ENCODE measurements at regions not wholly inside any gene's neighbourhood (a gene's known extent, or its start where the extent isn't known, plus 50 kb on each side); places are given as distances from the start of the nearest gene placed in this dataset.

- no peaks in the 10 kb centered on the region for H3K9me3 ChIP-seq (ENCODE audit: control insufficient read depth, insufficient read depth, low read depth, low read length)
- no peak overlapping the region for H3K4me3 ChIP-seq (ENCODE audit: low read depth, low read length)
- no peak for TF ChIP-seq ZFP41 (tag by site-specific recombination; IDR thresholded peaks at IDR 0.05; ENCODE audit: borderline replicate concordance)
- no peak for TF ChIP-seq WT1 (tag by site-specific recombination; IDR thresholded peaks at IDR 0.05)
- TF ChIP-seq ZNF148 (tag by site-specific recombination; IDR thresholded peaks at IDR 0.05; ENCODE audit: borderline replicate concordance): no peak
- no peak for TF ChIP-seq ZNF274 (IDR thresholded peaks at IDR 0.05; ENCODE audit: low read length)
- no peak for TF ChIP-seq ZNF274 (tag by site-specific recombination; IDR thresholded peaks at IDR 0.05; ENCODE audit: borderline replicate concordance)
- TF ChIP-seq ZNF37A (tag by site-specific recombination; IDR thresholded peaks at IDR 0.05): no peak
- no peak for TF ChIP-seq ZNF548 (tag by site-specific recombination; IDR thresholded peaks at IDR 0.05)
- no peak for TF ChIP-seq ZNF16 (tag by site-specific recombination; IDR thresholded peaks at IDR 0.05; ENCODE audit: low read depth)
- ChIA-PET CTCF (no interaction called here), POLR2A (no interaction called here)
- no peak overlapping the region for H3K27ac ChIP-seq (ENCODE audit: extremely low read depth, low read depth, low read length)
- no peaks in the 10 kb centered on the region for H3K4me1 ChIP-seq (ENCODE audit: control insufficient read depth, insufficient read depth, low read length)
- H3K36me3 ChIP-seq (ENCODE audit: control insufficient read depth in 2 of 2, insufficient read depth in 1 of 2, low read length in 2 of 2): no peaks in the 10 kb centered on the region
Observed at GRCh38 chr2:16188261-16188890, 248.0 kb downstream of the MYCN start.

- Histone ChIP-seq H3K4me1 (ENCODE audit: control insufficient read depth, insufficient read depth, low read length) (no peaks in the 10 kb centered on the region), H3K4me3 (ENCODE audit: low read depth, low read length) (no peak overlapping the region), H3K36me3 (ENCODE audit: control insufficient read depth in 2 of 2, insufficient read depth in 1 of 2, low read length in 2 of 2) (no peaks in the 10 kb centered on the region), H3K27ac (ENCODE audit: extremely low read depth, low read depth, low read length) (no peak overlapping the region), H3K9me3 (ENCODE audit: control insufficient read depth, insufficient read depth, low read depth, low read length) (no peaks in the 10 kb centered on the region)
- CTCF ChIA-PET: no interaction called here
- POLR2A ChIA-PET: no interaction called here
- TF ChIP-seq SP3 (tag by site-specific recombination; IDR thresholded peaks at IDR 0.05) (no peak), ZNF558 (tag by site-specific recombination; IDR thresholded peaks at IDR 0.05) (no peak), ZNF354C (tag by site-specific recombination; IDR thresholded peaks at IDR 0.05; ENCODE audit: borderline replicate concordance, low read depth) (no peak), SP7 (tag by site-specific recombination; IDR thresholded peaks at IDR 0.05) (no peak), KLF9 (tag by site-specific recombination; IDR thresholded peaks at IDR 0.05; ENCODE audit: low read depth) (no peak), ZNF518A (tag by site-specific recombination; conservative IDR thresholded peaks at IDR 0.05; ENCODE audit: low read depth) (no peak), ZSCAN30 (tag by site-specific recombination; IDR thresholded peaks at IDR 0.05) (no peak), ZBTB44 (tag by site-specific recombination; IDR thresholded peaks at IDR 0.05) (no peak), ZNF169 (tag by site-specific recombination; IDR thresholded peaks at IDR 0.05) (no peak), ZNF621 (tag by site-specific recombination; IDR thresholded peaks at IDR 0.05) (no peak), ZNF350 (tag by site-specific recombination; IDR thresholded peaks at IDR 0.05) (no peak), ZNF449 (tag by site-specific recombination; IDR thresholded peaks at IDR 0.05) (no peak), ZNF138 (tag by site-specific recombination; IDR thresholded peaks at IDR 0.05; ENCODE audit: borderline replicate concordance) (no peak), ZNF132 (tag by site-specific recombination; IDR thresholded peaks at IDR 0.05; ENCODE audit: borderline replicate concordance) (no peak), ZNF596 (tag by site-specific recombination; IDR thresholded peaks at IDR 0.05) (no peak)
Observed at GRCh38 chr2:16187482-16187817, 247.1 kb downstream of the MYCN start.
